ENCODE measurements at regions not wholly inside any gene's neighbourhood (a gene's known extent, or its start where the extent isn't known, plus 50 kb on each side); places are given as distances from the start of the nearest gene placed in this dataset.

DNA sequence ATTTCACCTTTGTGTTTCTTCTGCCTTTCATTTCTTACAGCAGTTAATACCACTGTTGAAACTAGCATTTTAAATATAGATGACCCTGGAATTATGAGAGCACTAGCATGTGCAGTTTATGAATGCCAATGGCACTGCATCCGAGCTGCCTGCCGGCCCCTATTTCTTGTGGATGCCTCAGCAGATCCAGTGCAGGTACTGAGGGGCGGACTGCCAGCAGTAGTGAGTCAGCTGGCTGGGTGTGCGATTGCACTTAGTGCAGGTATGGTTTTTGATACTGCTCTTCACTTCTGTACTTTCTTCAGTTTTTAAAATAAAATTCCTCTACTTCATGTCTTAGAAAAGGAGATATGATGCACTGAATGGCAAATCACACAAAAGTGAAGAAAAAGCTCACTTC lies 453.0 kb downstream of the DIPK2A start:
- TF ChIP-seq POLR2AphosphoS5 (IDR thresholded peaks at IDR 0.05; ENCODE audit: insufficient read depth in 1 of 2, low read depth in 1 of 2) (no peak), POLR2A (IDR thresholded peaks at IDR 0.05) (no peak)
- TF ChIP-seq, protein P1, sequence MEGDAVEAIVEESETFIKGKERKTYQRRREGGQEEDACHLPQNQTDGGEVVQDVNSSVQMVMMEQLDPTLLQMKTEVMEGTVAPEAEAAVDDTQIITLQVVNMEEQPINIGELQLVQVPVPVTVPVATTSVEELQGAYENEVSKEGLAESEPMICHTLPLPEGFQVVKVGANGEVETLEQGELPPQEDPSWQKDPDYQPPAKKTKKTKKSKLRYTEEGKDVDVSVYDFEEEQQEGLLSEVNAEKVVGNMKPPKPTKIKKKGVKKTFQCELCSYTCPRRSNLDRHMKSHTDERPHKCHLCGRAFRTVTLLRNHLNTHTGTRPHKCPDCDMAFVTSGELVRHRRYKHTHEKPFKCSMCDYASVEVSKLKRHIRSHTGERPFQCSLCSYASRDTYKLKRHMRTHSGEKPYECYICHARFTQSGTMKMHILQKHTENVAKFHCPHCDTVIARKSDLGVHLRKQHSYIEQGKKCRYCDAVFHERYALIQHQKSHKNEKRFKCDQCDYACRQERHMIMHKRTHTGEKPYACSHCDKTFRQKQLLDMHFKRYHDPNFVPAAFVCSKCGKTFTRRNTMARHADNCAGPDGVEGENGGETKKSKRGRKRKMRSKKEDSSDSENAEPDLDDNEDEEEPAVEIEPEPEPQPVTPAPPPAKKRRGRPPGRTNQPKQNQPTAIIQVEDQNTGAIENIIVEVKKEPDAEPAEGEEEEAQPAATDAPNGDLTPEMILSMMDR (IDR thresholded peaks at IDR 0.05), result no peak
